ENCODE measurements at regions not wholly inside any gene's neighbourhood (a gene's known extent, or its start where the extent isn't known, plus 50 kb on each side); places are given as distances from the start of the nearest gene placed in this dataset.
"Not testable (repeated sequence)": the region's sequence is repeated elsewhere in the genome, so short reads cannot be mapped to it uniquely, and the experiment has no call there.

DNA sequence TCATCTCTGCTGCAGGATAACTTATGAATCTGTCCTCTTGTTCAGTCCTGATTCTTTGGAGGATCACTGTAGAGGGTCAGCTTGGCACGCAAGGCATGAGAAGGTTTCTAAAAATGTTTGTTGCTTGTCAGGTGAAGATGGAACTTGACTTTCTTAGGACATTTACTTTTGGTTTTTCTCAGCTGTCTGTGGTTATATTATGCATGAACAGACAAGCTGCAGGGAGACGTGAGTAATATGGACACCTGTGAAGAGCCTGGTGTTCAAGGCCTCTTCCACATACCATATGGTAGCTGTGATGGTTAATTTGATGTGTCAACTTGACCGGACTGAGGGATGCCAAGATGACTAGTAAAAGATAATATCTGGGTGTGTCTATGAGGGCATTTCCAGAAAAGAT, 270.2 kb upstream of the CPHXL start:
- no peak for DNase-seq (ENCODE audit: low read depth)

DNA sequence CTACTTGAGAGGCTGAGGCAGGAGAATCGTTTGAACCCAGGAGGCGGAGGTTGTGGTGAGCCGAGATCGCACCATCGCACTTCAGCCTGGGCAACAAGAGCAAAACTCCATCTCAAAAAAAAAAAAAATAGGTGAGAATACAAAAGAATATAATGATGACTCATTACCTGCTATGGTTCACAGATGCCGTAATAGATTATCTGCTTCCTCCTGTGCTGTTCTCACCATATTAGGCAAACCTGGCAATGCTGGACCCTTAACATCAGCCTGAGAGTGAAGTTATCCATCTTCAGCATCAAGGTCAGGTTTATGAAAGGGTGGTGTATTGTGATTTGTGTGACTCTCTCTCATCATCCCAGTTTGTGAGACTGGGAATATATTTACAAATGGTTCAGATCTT, 271.3 kb upstream of the CPHXL start:
- DNase-seq (ENCODE audit: low read depth) = no peak

DNA sequence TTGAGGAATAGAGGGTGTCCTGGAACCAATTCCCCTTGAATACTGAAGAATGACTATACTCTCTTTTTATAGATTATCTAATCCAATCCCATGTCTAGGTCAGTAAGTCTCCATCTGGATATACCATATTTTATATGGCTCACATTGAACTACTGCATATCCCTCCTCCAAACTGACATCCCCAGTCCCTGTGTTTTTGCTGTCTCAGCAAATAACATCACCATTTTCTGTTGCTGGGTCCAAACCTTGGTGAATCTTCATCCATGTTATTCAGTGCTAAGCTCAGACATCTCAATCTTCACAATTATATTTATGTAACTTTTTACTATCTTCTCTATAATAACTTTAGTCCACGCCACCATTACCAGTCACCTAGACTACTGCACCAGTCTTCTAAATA, 269.6 kb upstream of the CNTNAP4 start:
- no peak for DNase-seq (ENCODE audit: low read depth)

DNA sequence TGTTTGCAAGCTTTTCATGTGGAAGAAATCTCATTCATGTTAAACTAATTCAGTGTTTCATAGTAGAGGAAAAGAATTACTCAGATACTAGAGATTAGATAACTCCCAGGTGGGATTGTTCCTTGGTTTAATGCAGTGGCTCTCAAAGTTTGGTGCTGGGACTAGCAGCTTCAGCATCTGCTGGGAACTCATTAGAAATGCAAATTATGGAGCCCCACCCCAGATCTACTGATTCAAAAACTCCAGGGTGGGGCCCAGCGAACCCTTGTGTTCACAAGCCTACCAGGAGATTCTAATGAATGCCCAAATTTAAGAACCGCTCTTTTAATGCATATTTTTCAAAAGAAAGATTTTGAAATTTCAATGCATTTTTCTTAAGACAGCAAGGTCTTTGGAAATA, 253.4 kb upstream of the CNTNAP4 start:
- no peak for DNase-seq (ENCODE audit: low read depth)

DNA sequence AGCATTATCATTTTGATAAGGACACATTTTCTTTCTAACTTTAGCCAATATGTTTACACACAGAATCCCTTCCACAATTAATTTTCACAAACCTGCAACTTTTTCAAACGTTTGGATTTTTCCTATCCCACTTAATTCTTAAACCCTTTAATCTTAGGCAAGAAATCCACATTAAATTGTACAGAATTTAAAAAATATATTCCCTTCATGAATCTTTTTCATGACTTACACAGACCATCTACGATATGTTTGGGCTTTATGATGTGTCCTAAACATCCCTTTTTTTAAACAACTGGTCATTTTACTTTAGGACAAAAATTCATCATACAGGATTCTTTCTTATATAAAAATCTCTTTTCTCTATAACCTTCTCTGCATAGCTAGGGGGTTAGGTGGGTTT, 241.5 kb upstream of the CNTNAP4 start:
- no peak for DNase-seq (ENCODE audit: low read depth)

DNA sequence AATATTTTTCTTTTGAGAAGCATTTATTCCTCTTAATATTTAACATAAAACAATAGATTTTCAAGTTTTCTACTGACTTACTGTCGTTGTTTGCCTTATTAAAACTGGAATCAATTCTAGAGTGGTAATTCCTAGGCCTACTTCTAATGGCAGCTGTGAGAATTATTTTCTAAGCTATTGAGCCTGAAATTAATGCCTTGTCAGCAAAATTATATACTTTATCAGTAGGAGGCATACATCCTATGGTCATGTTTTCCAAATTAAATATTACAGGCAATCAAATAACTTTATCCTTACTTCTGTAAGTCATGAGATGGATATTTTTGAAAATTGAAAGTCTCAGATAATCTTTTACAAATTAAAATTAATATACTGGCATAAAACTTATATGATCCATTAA, 239.1 kb upstream of the CNTNAP4 start:
- DNase-seq (ENCODE audit: low read depth) = no peak

DNA sequence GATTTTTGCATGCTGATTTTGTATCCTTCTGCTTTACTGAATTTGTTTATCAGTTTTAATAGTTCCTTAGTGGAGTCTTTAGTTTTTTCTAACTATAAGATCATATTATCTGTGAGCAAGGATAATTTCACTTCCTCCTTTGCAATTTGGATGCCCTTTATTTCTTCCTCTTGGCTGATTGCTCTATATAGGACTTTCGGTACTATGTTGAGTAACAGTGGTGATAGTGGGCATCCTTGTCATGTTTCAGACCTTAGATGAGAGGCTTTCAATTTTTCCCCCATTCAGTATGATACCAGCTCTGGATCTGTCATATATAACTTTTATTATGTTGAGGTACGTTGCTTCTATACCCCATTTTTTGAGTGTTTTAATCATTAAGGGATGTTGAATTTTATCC, 224.5 kb upstream of the CNTNAP4 start:
- no peak for DNase-seq (ENCODE audit: low read depth)

DNA sequence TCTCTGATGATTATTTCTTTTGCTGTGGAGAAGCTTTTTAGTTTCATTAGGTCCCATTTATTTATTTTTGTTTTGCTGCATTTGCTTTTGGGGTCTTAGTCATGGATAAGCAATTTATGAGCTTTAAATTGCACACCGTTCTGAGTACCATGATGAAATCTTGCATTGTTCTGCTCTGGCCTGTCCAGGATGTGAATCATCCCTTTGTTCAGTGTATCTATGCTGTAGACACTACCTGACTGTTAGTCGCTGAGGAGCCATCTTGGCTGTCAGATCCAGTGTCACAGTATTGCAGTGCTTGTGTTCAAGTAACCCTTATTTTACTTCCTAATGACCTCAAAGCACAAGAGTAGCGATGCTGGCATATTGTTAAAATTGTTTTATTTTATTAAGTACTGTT, 218.0 kb upstream of the CNTNAP4 start:
- no peak for DNase-seq (ENCODE audit: low read depth)

DNA sequence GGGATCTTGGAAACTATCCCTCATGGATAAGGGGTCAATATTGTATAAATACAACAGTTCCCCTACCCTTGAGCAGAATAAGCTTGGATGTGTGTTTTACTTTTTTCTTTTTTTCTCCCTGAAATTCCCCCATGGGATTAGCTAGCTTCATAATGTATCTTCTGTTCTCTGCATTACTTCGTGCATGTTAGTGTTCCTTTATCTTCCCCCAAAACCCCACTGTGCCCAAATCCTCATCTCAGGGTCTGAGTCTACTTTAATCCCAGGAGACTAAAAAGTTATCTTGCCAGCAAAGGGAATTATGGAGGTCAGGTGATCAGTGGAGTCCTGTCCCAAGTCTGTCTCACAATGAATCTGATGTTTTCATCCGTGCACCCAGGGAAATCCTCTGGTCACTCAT, 217.5 kb upstream of the CNTNAP4 start:
- no peak for DNase-seq (ENCODE audit: low read depth)

DNA sequence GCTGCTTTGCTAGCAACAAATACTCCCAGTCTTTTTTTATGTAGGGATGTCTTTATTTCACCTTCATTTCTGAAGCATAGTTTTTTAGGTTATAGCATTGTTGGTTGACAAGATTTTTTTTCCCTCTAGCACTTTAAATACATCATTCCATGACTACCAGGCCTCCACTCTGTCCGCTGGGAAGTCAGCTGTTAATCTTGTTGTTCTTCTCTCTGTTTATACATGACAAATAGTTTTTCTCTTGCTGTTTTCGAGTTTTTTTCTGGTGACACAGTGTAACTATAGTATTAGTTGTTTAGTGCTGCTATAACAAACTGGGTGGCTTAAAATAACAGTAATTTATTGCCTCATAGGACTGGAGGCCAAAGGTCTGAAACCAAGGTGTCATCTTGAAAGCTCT, 205.5 kb upstream of the CNTNAP4 start:
- no peak for DNase-seq (ENCODE audit: low read depth)

DNA sequence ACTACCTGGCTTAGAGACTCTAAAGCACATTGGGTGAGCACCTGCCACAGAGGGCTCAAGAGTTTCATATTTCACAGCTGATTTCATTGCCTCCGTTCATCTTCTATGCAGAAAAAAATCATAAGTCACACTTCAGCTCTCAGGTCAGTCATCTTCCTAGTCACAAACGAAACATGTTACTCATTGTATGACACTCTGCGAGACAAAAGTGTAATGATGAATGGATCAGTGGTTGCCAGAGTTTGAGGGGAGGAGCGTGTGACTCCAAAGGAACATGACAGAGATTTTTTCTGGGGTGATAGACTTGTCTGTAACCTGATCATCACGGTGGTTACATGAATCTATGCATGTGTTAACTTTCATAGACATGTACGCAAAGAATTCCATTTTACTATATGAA, 195.2 kb upstream of the CNTNAP4 start:
- DNase-seq (ENCODE audit: low read depth) = no peak

DNA sequence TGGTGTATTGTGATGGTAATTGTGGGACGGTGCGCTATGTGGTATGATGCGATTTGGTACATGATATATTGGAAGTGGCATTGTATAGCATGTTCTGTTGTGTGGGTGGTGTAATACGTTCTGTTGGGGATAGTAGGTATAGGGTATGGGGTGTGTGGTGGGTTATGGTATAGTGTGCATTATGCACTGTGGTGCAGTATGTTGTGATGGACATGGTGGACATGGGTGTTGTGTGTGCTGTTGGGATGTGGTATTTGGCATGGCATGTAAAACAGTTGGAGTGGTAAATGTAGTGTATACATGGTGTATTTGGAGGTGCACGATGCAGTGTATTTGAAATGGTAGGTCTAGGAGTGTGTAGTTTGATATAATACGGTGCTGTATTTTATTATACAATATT, 170.6 kb upstream of the CNTNAP4 start:
- no peak for DNase-seq (ENCODE audit: low read depth)

DNA sequence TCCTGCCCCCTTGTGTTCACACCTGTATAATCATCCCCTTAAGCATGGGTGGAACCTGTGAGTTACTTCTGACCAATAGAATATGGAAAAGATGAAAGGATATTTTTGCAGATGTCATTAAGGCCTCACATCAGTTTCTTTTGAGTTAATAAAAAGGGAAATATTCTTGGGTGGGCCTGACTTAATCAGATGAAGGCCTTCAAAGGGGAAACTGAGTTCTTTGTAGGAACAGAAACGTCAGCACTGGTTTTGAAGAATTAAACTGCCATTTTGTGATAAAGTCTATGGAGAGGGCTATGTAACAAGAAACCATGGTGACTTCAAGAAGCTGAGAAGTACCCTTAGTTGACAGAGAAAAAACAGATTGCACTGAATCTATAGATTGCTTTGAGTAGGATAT, 168.7 kb upstream of the CNTNAP4 start:
- no peak for DNase-seq (ENCODE audit: low read depth)

DNA sequence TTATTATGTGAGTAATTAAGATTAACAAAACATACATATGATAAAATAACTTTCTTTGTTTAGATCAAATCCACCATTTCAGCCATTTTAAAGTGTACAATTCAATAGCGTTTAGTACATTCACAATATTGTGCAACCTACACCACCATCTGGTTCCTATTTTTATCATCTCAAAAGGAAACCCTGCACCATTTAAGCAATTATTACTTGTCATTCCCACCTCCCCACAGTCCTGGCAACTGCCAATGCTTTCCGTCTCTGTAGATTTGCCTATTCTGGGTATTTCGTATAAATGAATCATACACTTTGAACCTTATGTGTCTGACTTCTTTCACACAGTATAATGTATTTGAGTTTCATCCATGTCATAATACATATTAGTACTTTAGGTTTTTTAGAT, 162.5 kb upstream of the CNTNAP4 start:
- DNase-seq (ENCODE audit: low read depth) = no peak

DNA sequence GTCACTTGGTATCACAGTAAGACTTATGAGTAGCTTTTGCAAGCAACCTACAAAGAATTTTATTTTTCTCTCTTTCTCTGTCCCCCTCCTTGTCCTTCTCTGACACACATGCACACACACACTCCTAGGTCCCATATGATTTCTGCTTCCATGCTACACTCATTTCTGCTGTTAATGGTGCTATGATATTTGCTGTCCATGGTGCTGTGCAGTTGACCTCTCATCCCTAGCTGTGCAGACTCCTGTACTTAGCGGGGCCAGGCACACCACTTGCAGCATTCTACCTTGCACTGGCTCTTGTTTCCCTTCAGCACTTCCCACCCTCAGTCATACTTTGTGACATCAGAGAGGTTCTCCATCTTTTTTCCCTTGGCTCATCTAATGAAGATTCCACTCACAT, 158.9 kb upstream of the CNTNAP4 start:
- DNase-seq (ENCODE audit: low read depth) = no peak

DNA sequence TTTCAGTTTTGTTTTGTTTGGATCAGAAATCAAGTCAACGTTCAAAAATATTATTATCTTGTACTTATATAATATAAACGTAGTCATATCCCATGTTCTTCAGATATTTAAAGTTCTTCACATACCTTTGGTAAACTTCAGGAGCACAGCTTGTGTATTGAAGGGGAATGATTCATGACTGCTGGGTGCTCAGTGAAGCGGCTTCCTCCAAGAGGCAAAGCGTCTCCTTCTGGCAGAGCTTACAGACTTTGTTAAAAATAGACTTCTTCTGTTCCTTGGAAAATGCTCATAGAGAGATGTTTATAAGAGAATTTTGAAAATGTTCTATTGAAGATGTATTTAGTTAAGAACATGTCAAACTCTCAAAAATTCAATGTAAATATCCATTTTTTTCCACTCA, 155.6 kb upstream of the CNTNAP4 start:
- DNase-seq (ENCODE audit: low read depth) = no peak

DNA sequence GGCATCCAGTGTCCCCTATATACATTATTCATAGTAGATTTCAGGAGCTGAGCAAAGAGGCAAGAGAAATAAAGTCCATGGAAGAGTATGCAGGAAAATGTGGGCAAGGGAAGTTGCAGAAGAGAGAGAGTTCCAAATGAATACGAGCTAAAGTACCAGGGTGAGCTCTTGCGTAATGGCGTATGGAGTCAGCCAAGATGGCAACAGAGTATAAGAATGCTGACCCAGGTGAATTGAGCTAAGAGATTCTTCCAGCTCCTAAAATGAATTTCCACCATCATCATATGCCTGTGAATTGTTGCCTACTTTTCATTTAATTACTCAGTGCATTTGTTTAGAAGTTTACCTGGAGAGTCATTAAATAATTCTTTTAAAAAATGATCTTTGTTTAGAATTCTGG, 153.2 kb upstream of the CNTNAP4 start:
- no peak for DNase-seq (ENCODE audit: low read depth)

DNA sequence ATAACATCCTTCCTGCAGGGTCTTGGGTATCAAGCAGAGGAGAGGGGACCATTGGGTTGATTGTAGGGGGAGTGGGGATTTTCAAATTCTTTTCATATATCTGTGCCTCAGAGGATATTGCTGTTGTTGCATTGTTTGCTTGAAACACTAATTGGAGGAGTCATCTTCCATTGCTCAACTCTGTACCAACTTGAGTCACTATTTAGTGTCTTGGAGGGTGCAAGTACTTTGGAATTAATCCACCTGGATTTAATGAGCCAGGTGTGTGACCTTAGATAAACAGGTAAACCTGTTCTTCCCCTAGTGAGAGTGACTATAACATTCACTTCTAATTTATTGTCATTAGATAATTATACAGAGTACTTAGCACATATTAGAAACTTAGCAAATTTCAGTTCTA, 151.3 kb upstream of the CNTNAP4 start:
- no peak for DNase-seq (ENCODE audit: low read depth)

DNA sequence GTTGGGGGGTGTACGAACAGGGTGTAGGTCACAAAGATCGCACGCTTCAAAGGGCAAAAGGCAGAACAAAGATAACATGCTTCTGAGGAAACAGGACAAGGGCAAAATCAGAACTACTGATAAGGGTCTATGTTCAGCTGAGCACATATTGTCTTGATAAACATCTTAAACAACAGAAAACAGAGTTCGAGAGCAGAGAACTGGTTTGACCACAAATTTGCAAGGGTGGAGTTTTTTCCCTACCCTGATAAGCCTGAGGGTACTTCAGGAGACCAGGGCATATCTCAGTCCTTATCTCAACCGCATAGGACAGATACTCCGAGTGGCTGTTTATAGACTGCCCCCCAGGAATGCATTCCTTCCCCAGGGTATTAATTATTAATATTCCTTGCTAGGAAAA, 139.1 kb upstream of the CNTNAP4 start:
- DNase-seq (ENCODE audit: low read depth) = not testable (repeated sequence)

DNA sequence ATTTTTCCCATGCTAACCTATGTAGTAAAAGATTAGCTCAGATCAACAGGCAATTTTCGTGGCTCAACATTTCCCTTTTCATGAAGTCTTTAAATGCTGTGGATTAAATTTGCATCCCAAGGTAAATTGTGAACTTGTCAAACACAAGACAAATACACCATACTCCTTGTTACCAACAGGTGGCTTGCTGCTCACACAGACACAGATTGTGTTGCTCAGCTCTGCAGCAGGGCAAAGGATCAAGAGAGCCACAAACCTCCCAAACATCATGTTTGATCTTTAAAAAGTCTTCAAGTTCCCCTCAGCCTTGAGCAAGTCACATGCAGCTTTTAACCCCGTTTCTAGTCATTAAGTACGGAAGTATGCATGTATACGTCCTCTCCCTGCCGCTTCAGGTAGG, 119.6 kb upstream of the CNTNAP4 start:
- DNase-seq (ENCODE audit: low read depth) = no peak

DNA sequence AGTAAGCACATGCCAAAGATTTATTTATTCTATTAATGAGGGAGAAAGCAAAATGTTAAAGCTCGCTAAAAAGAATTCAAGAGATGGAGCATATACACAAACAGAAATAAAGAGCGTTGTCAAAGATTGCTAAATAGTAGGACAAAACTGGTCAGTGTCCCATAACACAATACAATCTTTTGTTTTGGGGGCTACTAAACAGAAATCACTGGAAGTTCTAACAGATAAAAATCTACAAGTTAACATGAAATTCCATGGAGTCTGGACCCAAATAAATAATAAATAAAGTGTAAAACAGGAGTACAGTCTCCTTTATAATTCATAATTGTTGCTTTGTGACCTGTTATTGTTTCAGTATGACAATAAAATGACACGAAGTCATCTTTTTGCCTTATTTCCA, 115.2 kb upstream of the CNTNAP4 start:
- DNase-seq (ENCODE audit: low read depth) = no peak

DNA sequence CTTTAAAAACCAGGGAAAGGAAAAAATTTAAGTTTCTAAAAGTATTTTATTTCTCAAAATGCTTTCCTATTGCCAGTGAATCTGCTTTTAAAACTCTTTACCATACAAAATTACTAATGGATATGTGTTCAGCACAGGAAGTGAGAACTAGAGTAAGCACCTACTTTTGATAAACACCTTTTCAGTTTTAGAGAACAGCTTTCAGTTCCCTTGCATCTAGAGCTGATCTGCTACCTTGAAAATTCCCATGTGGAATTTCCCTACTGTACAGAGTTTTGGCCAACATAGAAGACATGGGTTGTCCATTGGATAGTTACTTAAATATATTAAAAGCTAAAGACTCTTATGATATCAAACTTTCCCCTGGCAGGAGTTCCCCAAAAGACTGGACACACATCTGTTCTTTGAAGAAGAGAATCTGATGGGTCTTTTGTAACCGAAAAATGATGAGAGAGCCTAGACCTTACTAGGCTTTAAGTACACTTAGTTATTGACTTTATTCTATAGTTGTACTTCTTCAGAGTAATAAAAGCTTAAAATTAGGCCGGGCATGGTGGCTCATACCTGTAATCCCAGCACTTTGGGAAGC, 112.1 kb upstream of the CNTNAP4 start:
- DNase-seq (ENCODE audit: low read depth) = no peak

DNA sequence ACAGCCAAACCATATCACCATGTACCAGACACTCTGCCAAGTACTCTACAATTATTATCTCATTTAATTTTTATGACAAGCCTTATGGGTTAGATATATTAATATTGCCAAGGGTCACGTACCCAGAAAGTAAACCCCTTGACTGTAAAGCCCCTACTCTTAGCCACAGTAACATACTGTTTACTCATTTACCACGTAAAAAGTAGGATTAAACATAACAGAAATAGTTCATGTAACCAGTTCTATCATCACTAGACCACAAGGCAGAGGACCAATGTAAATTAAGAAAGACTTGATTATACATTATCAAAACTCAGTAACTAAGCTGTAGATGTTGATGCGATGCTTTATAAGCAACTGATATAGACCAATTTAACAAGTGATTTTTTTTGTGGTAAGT, 101.5 kb upstream of the CNTNAP4 start:
- DNase-seq (ENCODE audit: low read depth) = no peak

DNA sequence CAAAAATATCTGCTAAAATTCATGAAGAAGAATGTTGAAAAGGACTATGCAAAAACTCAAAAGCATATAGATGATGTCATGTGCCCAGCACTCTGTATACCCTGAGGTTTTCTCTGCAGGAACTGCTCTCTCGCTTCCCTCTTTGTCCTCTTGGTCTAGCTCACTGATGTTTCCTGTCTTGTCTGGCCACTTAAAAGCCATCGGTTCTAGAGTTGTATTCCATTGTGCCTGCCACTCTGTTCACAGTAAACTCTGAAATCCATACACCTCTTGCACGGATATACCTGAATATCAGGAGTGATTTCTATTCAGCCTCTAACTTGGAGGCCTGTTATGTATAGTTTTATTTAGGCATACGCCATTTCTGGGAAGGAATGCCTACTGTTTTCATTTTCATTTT, 101.0 kb upstream of the CNTNAP4 start:
- DNase-seq (ENCODE audit: low read depth) = no peak

DNA sequence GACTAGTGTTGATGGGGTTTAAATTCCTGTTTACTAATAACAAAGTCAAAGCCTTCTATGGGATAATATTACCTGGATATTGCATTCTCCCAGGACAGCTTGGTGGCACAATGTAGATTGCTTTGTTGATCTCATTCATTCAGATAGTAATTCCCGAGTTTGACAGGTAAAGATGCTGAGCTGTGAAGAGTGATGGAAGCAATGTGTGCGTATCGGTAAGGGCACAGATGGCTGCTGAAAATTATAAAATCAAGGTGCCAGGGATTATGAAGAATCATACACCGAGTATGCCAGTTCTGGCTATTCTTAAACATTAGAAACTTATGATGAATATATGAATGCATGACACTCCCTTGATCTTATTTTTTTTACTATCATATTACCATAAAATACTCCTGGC, 100.6 kb upstream of the CNTNAP4 start:
- no peak for DNase-seq (ENCODE audit: low read depth)

Data from activated gamma-delta T cell treated with anti-CD3 and anti-CD28 coated beads, Interleukin-2, amount 50 U/mL, for 16 hours (primary cell).